ENCODE measurements at regions not wholly inside any gene's neighbourhood (a gene's known extent, or its start where the extent isn't known, plus 50 kb on each side); places are given as distances from the start of the nearest gene placed in this dataset.
"Not testable (repeated sequence)": the region's sequence is repeated elsewhere in the genome, so short reads cannot be mapped to it uniquely, and the experiment has no call there.

DNA sequence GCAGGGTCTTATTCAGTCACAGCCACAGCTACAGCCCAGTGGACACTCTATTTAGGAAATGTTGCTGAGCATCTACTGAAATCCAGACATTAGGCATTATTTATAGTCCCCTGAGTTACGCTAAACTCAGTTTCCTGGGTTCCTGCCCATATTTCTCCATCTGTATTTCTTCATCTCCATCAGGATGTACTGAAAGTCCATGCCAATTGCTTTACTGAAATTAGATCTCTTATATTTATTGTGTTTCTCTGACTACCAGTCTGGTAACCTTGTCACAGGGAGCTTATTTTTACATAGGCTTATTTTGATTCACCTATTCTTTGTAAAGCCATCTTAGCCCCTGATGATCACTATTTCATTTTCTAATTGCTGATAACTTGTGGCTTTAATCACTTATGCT, 223.9 kb downstream of the TLE3 start:
- DNase-seq (ENCODE audit: insufficient read length, low spot score), result no peak
- no peak for FAIRE-seq
- TF ChIP-seq POLR2A (IDR thresholded peaks at IDR 0.05; ENCODE audit: low read depth, low read length), result no peak
- TF ChIP-seq TAF1 (IDR thresholded peaks at IDR 0.05; ENCODE audit: low read depth, low read length), result no peak
- TF ChIP-seq PAX5 (IDR thresholded peaks at IDR 0.05; ENCODE audit: insufficient read depth, low read length, severe bottlenecking), result no peak
- no peak for TF ChIP-seq SPI1 (IDR thresholded peaks at IDR 0.05; ENCODE audit: low read depth, low read length)
- no peak for TF ChIP-seq POU2F2 (IDR thresholded peaks at IDR 0.05; ENCODE audit: low read depth, low read length)
- no peak for TF ChIP-seq POLR2AphosphoS5 (IDR thresholded peaks at IDR 0.05; ENCODE audit: low read depth, low read length)

DNA sequence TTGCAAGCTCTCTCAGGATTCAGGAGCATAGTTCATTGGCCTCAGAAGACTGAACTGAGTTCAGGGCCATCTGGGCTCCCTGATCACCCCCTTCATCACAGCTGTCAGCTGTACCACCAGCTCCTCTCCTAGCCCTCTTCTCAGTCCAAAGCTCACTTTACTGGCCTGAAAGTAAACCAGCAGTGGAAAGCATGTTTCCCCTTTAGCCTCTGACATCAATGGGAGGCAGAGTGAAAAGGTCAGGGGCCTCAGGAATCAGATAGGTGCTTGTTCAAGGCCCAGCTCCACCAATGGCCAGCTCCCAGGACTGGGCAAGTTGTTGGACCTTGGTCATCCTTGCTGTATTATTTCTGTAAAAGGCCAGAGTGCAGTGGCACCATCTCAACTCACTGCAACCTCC, 223.4 kb downstream of the TLE3 start:
- FAIRE-seq, result no peak
- no peak for DNase-seq (ENCODE audit: insufficient read length, low spot score)
- TF ChIP-seq TAF1 (IDR thresholded peaks at IDR 0.05; ENCODE audit: low read depth, low read length) (no peak), POLR2AphosphoS5 (IDR thresholded peaks at IDR 0.05; ENCODE audit: low read depth, low read length) (no peak)

DNA sequence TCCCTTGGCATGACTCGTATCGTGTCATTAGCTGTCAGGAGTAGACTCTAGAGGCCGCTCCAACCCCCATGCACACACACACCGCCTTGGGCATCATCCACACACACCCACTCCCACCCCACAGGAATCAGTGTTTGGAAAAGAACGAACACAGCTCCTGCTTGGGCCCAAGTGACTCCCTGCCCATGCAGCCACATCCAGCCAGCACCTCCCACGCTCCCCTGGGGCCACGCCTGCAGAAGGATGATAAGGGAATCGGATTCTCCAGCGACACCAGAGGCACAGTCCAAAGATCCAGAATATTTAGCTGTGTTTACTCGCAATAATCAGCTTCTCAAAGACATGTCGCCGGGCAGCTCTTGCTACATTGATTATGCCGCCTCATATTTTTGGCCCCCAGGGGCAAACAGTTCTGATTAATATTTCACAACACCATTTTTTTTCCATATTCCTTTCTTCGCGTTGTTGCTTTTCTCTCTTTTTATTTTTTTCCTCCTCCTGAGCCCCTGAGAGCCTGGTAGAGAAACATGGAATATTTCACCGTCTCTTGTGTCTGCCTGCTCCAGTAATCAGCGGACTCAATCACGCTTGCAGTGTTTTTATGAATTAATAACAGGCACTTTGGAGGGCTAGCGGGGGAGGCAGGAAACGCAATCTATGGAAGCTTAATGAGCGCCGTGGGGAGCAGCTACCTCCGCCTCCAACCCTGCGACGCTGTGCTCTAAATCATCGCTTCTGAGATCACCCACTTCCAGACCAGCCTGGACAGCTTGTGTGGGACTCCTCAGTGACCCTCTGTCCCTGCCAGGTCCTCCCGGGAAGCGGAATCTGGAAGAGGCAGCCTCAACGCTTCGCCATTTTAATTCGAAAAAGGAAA, 221.4 kb downstream of the TLE3 start:
- DNase-seq (ENCODE audit: insufficient read length, low spot score), result no peak
- FAIRE-seq, result no peak
- TF ChIP-seq POLR2A (IDR thresholded peaks at IDR 0.05; ENCODE audit: low read depth, low read length) (no peak), TAF1 (IDR thresholded peaks at IDR 0.05; ENCODE audit: low read depth, low read length) (no peak), POLR2AphosphoS5 (IDR thresholded peaks at IDR 0.05; ENCODE audit: low read depth, low read length) (no peak), SPI1 (IDR thresholded peaks at IDR 0.05; ENCODE audit: low read depth, low read length) (no peak), PAX5 (IDR thresholded peaks at IDR 0.05; ENCODE audit: insufficient read depth, low read length, severe bottlenecking) (no peak), POU2F2 (IDR thresholded peaks at IDR 0.05; ENCODE audit: low read depth, low read length) (no peak)

DNA sequence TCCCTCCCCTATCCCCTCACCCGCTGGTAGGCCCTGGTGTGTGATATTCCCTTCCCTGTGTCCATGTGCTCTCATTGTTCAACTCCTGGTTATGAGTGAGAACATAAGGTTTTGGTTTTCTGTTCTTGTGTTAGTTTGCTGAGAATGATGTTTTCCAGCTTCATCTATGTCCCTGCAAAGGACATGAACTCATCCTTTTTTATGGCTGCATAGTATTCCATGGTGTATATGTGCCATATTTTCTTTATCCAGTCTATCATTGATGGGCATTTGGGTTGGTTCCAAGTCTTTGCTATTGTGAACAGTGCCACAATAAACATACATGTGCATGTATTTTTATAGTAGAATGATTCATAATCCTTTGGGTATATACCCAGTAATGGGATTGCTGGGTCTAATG, 217.8 kb downstream of the TLE3 start:
- DNase-seq (ENCODE audit: insufficient read length, low spot score); FAIRE-seq: not testable (repeated sequence)

DNA sequence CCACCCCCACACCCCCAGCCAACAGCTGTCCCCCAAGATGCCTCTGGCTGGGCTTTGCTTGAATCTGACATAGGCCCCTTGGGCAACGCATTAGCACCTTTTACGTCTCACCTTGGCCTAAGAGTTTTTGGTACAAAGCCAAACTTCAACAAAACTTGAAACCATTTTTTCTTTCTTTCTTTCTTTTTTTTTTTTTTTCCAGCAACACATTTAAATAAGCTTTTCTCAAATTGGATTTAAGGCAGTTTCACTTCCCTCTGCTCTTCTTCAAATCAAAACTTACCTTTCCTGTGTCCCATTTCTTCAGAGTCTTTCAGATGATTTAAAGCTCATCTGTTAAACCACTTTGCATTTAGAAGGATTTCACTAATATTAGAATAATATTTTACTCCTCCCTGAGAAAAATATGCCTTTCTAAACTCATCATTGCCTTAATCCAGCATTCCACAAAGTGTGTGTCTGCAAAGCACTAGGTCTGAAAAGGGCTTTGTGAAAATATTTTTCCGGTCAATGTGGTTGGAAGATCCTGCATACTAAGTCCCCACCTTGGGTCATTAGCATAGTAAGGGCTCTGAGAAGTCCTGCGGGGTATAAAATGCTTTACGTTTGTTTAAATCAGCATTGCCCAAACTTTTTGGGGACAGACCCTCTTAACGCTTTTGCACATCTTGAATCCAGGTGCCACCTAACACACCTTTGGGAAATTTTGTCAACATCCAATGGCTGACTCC, 217.0 kb downstream of the TLE3 start:
- TF ChIP-seq SPI1 (IDR thresholded peaks at IDR 0.05; ENCODE audit: low read depth, low read length) (peak; percentile 86), TAF1 (IDR thresholded peaks at IDR 0.05; ENCODE audit: low read depth, low read length) (no peak)
- DNase-seq (ENCODE audit: insufficient read length, low spot score), result no peak
- no peak for FAIRE-seq

DNA sequence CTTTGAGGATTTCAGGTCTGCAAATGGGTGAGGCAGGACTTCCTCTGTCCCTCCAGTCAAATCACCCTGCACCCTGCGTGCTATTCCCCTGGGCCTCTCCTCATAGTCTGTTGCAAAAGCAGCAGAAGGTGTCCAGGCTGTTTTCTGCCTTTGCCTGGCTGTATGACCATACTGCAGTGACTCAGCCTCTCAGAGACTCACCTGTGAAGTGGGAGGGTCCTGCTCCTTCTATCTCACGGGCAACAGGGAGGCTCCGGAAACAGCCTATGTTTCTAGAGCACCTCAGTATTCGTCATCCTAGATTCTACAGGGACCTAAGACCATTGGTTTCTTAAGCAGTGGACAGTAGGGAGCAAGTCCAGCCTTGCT, 216.4 kb downstream of the TLE3 start:
- DNase-seq (ENCODE audit: insufficient read length, low spot score) (peak; percentile 17), FAIRE-seq (no peak)
- TF ChIP-seq POLR2AphosphoS5 (IDR thresholded peaks at IDR 0.05; ENCODE audit: low read depth, low read length), result no peak
- TF ChIP-seq PAX5 (IDR thresholded peaks at IDR 0.05; ENCODE audit: insufficient read depth, low read length, severe bottlenecking), result no peak
- no peak for TF ChIP-seq SPI1 (IDR thresholded peaks at IDR 0.05; ENCODE audit: low read depth, low read length)

DNA sequence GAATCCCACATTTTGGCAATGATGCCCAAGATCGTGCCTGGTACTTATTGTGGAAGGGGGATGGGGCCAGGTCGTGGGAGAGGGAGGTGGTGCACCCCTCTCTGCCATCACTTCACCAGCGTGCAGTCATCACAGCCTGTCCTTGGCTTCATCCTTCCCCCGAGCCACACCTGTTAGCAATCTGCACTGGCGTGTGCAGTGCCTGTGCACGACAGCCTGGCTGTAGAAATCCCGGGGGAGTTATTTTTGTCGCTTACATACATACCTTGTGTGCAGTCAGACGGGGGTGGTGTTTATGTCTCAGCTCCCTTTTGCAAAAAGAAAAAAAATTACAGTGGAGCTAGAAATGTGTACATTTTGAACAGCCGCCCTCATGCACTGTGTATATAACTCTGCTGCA, 216.0 kb downstream of the TLE3 start:
- TF ChIP-seq SPI1 (IDR thresholded peaks at IDR 0.05; ENCODE audit: low read depth, low read length), result no peak
- no peak for TF ChIP-seq PAX5 (IDR thresholded peaks at IDR 0.05; ENCODE audit: insufficient read depth, low read length, severe bottlenecking)
- TF ChIP-seq TAF1 (IDR thresholded peaks at IDR 0.05; ENCODE audit: low read depth, low read length), result no peak
- TF ChIP-seq POLR2AphosphoS5 (IDR thresholded peaks at IDR 0.05; ENCODE audit: low read depth, low read length), result no peak
- no peak for TF ChIP-seq POU2F2 (IDR thresholded peaks at IDR 0.05; ENCODE audit: low read depth, low read length)
- TF ChIP-seq POLR2A (IDR thresholded peaks at IDR 0.05; ENCODE audit: low read depth, low read length), result no peak
- DNase-seq (ENCODE audit: insufficient read length, low spot score) (peak; percentile 45), FAIRE-seq (peak; percentile 90)

DNA sequence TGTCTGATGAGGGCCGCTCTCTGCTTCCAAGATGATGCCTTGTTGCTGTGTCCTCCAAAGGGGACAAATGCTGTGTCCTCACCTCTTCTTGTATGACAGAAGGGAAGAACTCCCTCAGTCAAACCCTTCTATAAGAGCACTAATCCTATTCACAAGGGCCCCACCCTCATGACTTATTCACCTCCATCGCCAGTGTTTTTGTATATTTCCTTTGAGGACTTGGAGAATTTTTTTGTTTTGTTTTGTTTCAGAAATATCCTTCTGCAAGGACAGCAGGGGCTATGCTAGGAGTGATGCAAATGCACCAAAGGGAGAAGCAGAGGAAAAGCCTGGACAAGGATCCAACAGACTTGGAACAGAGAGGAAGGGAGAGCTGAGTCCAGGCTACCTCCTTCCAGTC, 214.4 kb downstream of the TLE3 start:
- DNase-seq (ENCODE audit: insufficient read length, low spot score) (no peak), FAIRE-seq (no peak)
- no peak for TF ChIP-seq SPI1 (IDR thresholded peaks at IDR 0.05; ENCODE audit: low read depth, low read length)
- no peak for TF ChIP-seq POLR2A (IDR thresholded peaks at IDR 0.05; ENCODE audit: low read depth, low read length)
- no peak for TF ChIP-seq PAX5 (IDR thresholded peaks at IDR 0.05; ENCODE audit: insufficient read depth, low read length, severe bottlenecking)
- TF ChIP-seq POU2F2 (IDR thresholded peaks at IDR 0.05; ENCODE audit: low read depth, low read length), result no peak
- TF ChIP-seq TAF1 (IDR thresholded peaks at IDR 0.05; ENCODE audit: low read depth, low read length), result no peak
- no peak for TF ChIP-seq POLR2AphosphoS5 (IDR thresholded peaks at IDR 0.05; ENCODE audit: low read depth, low read length)

DNA sequence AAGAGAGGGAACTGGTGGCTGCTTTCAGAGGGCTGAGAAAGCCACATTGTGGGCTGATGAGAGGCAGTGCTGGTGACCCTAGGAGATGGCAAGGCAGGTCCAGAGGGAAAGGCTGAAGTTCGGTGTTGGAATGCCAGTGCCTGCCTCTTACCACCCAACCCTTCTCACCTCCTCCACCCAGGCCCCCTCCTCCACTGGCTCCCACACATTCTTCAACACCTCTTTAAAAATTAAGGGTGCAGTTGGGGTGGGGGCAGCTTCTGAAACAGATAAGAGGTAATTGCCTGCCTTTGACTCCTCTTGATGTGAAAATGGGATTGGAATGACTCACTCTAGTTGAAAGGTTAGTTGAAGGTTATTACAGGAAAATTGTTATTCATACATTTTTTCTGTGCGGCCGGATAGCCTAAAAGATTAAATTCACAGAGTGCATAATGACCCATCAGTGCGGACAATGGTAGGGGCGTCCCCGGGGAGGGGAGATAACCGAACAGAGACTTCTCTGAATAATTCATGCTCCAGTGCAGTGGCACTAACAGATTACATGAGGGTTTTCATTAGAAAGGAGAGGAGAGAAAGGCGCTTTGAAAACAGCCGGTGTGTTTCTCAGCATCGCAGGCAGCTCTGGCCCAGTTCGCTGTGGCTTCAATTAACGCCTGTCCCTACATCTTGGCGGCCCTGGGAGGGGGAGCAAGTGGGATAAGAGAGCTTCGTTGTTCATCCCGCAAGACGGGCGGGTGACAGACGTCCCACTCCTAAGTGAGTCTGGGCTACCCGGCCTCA, 212.4 kb downstream of the TLE3 start:
- TF ChIP-seq POLR2AphosphoS5 (IDR thresholded peaks at IDR 0.05; ENCODE audit: low read depth, low read length), result no peak
- no peak for TF ChIP-seq POLR2A (IDR thresholded peaks at IDR 0.05; ENCODE audit: low read depth, low read length)
- DNase-seq (ENCODE audit: insufficient read length, low spot score) (no peak), FAIRE-seq (no peak)

DNA sequence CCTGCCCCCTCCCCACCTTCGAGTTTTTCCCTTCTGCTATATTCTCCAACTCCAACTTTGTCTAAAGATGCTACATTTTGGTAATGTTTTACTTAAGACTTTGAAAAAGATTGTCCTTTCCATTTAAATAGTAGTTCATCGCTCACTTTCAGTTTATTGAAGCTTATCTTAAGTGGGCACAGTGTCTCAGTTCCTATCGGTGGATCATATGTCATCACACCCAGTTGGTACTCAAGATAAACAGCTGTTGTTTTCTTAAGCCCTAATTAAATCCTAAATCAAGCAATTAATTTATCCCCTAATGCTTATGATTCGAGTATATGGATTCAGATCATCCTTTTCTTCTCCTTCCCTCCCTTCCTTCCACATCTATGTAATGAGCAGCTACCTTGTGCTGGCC, 210.7 kb downstream of the TLE3 start:
- DNase-seq (ENCODE audit: insufficient read length, low spot score), result no peak
- TF ChIP-seq POU2F2 (IDR thresholded peaks at IDR 0.05; ENCODE audit: low read depth, low read length), result no peak
- no peak for TF ChIP-seq PAX5 (IDR thresholded peaks at IDR 0.05; ENCODE audit: insufficient read depth, low read length, severe bottlenecking)
- no peak for TF ChIP-seq TAF1 (IDR thresholded peaks at IDR 0.05; ENCODE audit: low read depth, low read length)
- no peak for TF ChIP-seq POLR2A (IDR thresholded peaks at IDR 0.05; ENCODE audit: low read depth, low read length)
- TF ChIP-seq POLR2AphosphoS5 (IDR thresholded peaks at IDR 0.05; ENCODE audit: low read depth, low read length), result no peak
- no peak for TF ChIP-seq SPI1 (IDR thresholded peaks at IDR 0.05; ENCODE audit: low read depth, low read length)
- FAIRE-seq, result no peak
